Subcutaneous abdominal adipose tissue (tissue), 5 donors: ENCODE measurements at regions not wholly inside any gene's neighbourhood (a gene's known extent, or its start where the extent isn't known, plus 50 kb on each side); places are given as distances from the start of the nearest gene placed in this dataset.

ENCODE experiments used
- H3K27ac ChIP-seq: one replicate; pipeline ENCODE4 v1.7.0; 2013; ENCODE audit warnings: low read depth, mild to moderate bottlenecking, inconsistent platforms, low read length, moderate library complexity
- H3K27me3 ChIP-seq, 5 donors: one replicate each; pipeline ENCODE4 v1.7.0; 2013; ENCODE audit warnings: low read length in 5 of 5, inconsistent platforms in 1 of 5; ENCODE audit not compliant: control insufficient read depth in 5 of 5, insufficient read depth in 4 of 5
- H3K36me3 ChIP-seq, 5 donors: one replicate each; pipeline ENCODE4 v1.7.0; 2013; ENCODE audit warnings: low read length in 5 of 5; ENCODE audit not compliant: control insufficient read depth in 5 of 5, insufficient read depth in 5 of 5
- H3K4me1 ChIP-seq, 5 donors: one replicate each; pipeline ENCODE4 v1.7.0; 2013; ENCODE audit warnings: low read length in 5 of 5, mild to moderate bottlenecking in 3 of 5, moderate library complexity in 1 of 5; ENCODE audit not compliant: control insufficient read depth in 5 of 5, insufficient read depth in 5 of 5
- H3K4me3 ChIP-seq, 5 donors: one replicate each; pipeline ENCODE4 v1.7.0; 2013; ENCODE audit warnings: low read length in 5 of 5, low read depth in 1 of 5
- H3K9ac ChIP-seq, 5 donors: one replicate each; pipeline ENCODE4 v1.7.0; 2013; ENCODE audit warnings: low read length in 5 of 5, mild to moderate bottlenecking in 4 of 5, moderate library complexity in 3 of 5
- H3K9me3 ChIP-seq, 5 donors: one replicate each; pipeline ENCODE4 v1.7.0; 2013; ENCODE audit warnings: low read length in 5 of 5; ENCODE audit not compliant: control insufficient read depth in 5 of 5
- donor health status: healthy.
- donor health status: healthy.
- donor health status: healthy.
- donor health status: healthy.
- donor health status: healthy.

- no peak overlapping the region for H3K4me3 ChIP-seq
- H3K27me3 ChIP-seq: no peaks in the 10 kb centered on the region
- H3K9me3 ChIP-seq: peaks cover 0 to 4% (median 0%) of the 10 kb centered on the region in 5 donors
- H3K4me1 ChIP-seq: no peaks in the 10 kb centered on the region
- H3K27ac ChIP-seq: no peak overlapping the region
- no peaks in the 10 kb centered on the region for H3K36me3 ChIP-seq
- no peak overlapping the region for H3K9ac ChIP-seq
Observed at GRCh38 chr14:58966997-58967396, 221.5 kb upstream of the DAAM1 start.

GRCh38 chr14:58969951-58970751 lies 218.3 kb upstream of the DAAM1 start:
- Histone ChIP-seq H3K27ac (no peak overlapping the region), H3K36me3 (no peaks in the 10 kb centered on the region), H3K9ac (no peak overlapping the region), H3K27me3 (no peaks in the 10 kb centered on the region), H3K4me1 (no peaks in the 10 kb centered on the region), H3K9me3 (peaks cover 0 to 4% (median 0%) of the 10 kb centered on the region in 5 donors), H3K4me3 (no peak overlapping the region)

GRCh38 chr14:58972233-58973017 lies 216.0 kb upstream of the DAAM1 start:
- Histone ChIP-seq H3K4me1 (no peaks in the 10 kb centered on the region), H3K9me3 (peaks cover 0 to 4% (median 0%) of the 10 kb centered on the region in 5 donors), H3K9ac (no peak overlapping the region), H3K36me3 (no peaks in the 10 kb centered on the region), H3K27ac (no peak overlapping the region), H3K4me3 (no peak overlapping the region), H3K27me3 (no peaks in the 10 kb centered on the region)

- H3K27me3 ChIP-seq: no peaks in the 10 kb centered on the region
- H3K9ac ChIP-seq: no peak overlapping the region
- no peaks in the 10 kb centered on the region for H3K36me3 ChIP-seq
- H3K9me3 ChIP-seq: no peaks in the 10 kb centered on the region
- no peak overlapping the region for H3K27ac ChIP-seq
- no peak overlapping the region for H3K4me3 ChIP-seq
- H3K4me1 ChIP-seq: peaks cover 0 to 3% (median 0%) of the 10 kb centered on the region in 5 donors
Observed at GRCh38 chr14:58977366-58977765, 211.1 kb upstream of the DAAM1 start.

- H3K27ac ChIP-seq: no peak overlapping the region
- H3K4me3 ChIP-seq: no peak overlapping the region
- no peaks in the 10 kb centered on the region for H3K27me3 ChIP-seq
- no peaks in the 10 kb centered on the region for H3K36me3 ChIP-seq
- no peak overlapping the region for H3K9ac ChIP-seq
- peaks cover 0 to 3% (median 0%) of the 10 kb centered on the region in 5 donors for H3K4me1 ChIP-seq
- H3K9me3 ChIP-seq: no peaks in the 10 kb centered on the region
Observed at GRCh38 chr14:58978343-58978742, 210.1 kb upstream of the DAAM1 start.

- H3K27me3 ChIP-seq: no peaks in the 10 kb centered on the region
Observed at GRCh38 chr14:58979325-58979724, 209.1 kb upstream of the DAAM1 start.

GRCh38 chr14:58981840-58982239 lies 206.6 kb upstream of the DAAM1 start:
- H3K36me3 ChIP-seq: no peaks in the 10 kb centered on the region
- H3K9ac ChIP-seq: no peak overlapping the region
- H3K4me1 ChIP-seq: peaks cover 0 to 3% (median 0%) of the 10 kb centered on the region in 5 donors
- no peaks in the 10 kb centered on the region for H3K9me3 ChIP-seq
- H3K27ac ChIP-seq: no peak overlapping the region
- H3K4me3 ChIP-seq: no peak overlapping the region
- no peaks in the 10 kb centered on the region for H3K27me3 ChIP-seq

More at GRCh38 chr14:58979325-58979724, 209.1 kb upstream of the DAAM1 start:
- H3K9ac ChIP-seq: no peak overlapping the region
- H3K36me3 ChIP-seq: no peaks in the 10 kb centered on the region
- H3K27ac ChIP-seq: no peak overlapping the region
- no peak overlapping the region for H3K4me3 ChIP-seq
- no peaks in the 10 kb centered on the region for H3K9me3 ChIP-seq
- peaks cover 0 to 3% (median 0%) of the 10 kb centered on the region in 5 donors for H3K4me1 ChIP-seq

- H3K4me3 ChIP-seq: no peak overlapping the region
- H3K9ac ChIP-seq: no peak overlapping the region
- H3K27ac ChIP-seq: no peak overlapping the region
- no peaks in the 10 kb centered on the region for H3K4me1 ChIP-seq
- H3K36me3 ChIP-seq: no peaks in the 10 kb centered on the region
- H3K9me3 ChIP-seq: peaks cover 0 to 3% (median 0%) of the 10 kb centered on the region in 5 donors
- H3K27me3 ChIP-seq: no peaks in the 10 kb centered on the region
Observed at GRCh38 chr14:58985786-58986185, 202.7 kb upstream of the DAAM1 start.

- H3K4me3 ChIP-seq: no peak overlapping the region
- H3K4me1 ChIP-seq: no peaks in the 10 kb centered on the region
- H3K27ac ChIP-seq: no peak overlapping the region
- H3K9me3 ChIP-seq: peaks cover 0 to 3% (median 0%) of the 10 kb centered on the region in 5 donors
- no peak overlapping the region for H3K9ac ChIP-seq
- no peaks in the 10 kb centered on the region for H3K27me3 ChIP-seq
- no peaks in the 10 kb centered on the region for H3K36me3 ChIP-seq
Observed at GRCh38 chr14:58987591-58987990, 200.9 kb upstream of the DAAM1 start.

- no peak overlapping the region for H3K27ac ChIP-seq
- peaks cover 0 to 3% (median 0%) of the 10 kb centered on the region in 5 donors for H3K9me3 ChIP-seq
- H3K4me1 ChIP-seq: no peaks in the 10 kb centered on the region
- no peaks in the 10 kb centered on the region for H3K27me3 ChIP-seq
- no peak overlapping the region for H3K9ac ChIP-seq
- H3K4me3 ChIP-seq: no peak overlapping the region
- H3K36me3 ChIP-seq: no peaks in the 10 kb centered on the region
Observed at GRCh38 chr14:58992935-58993334, 195.5 kb upstream of the DAAM1 start.
